HFF-Myc (cell line): ENCODE measurements at regions not wholly inside any gene's neighbourhood (a gene's known extent, or its start where the extent isn't known, plus 50 kb on each side); places are given as distances from the start of the nearest gene placed in this dataset.
A peak's percentile ranks its signal among the peaks of the same experiment; 100 is the strongest.

Experiments used
- DNase-seq: peaks from one replicate; pipeline ENCODE4 v3.0.0-alpha.2; 2011; ENCODE audit warnings: low read depth; ENCODE audit errors: extremely low read depth
- H3K4me3 ChIP-seq: replicated peaks from 2 replicates; pipeline ENCODE4 v1.5.1; 2011; ENCODE audit warnings: low read depth, mild to moderate bottlenecking, control low read depth, low read length
- TF ChIP-seq, protein P1 (sequence below): IDR thresholded peaks from 2 replicates; pipeline ENCODE4 v1.5.1; 2012; ENCODE audit warnings: mild to moderate bottlenecking, low read depth, low read length, control low read depth; ENCODE audit errors: missing control alignments

DNA sequence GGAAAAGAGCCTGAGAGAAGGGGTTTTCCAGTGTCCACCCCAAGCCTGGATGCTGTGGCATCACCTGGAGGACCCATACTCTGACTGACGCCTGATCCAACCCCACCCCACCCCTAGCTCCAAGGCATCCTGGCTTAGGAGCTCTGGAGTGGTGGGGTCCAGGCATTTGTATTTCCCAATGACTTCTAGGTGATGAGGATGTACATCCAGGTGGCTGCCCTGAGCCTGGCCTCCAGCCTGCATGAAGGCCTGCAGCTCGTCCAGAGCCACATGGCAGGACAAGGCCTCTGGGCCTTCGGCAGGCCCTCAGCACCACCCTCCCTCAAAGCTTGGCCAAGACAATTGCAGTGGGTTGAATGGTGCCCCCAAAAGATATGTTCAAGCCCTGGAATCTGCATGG, 347.5 kb downstream of the C16orf95 start:
- DNase-seq = no peak
- no peak overlapping the region for H3K4me3 ChIP-seq
- TF ChIP-seq, protein P1, sequence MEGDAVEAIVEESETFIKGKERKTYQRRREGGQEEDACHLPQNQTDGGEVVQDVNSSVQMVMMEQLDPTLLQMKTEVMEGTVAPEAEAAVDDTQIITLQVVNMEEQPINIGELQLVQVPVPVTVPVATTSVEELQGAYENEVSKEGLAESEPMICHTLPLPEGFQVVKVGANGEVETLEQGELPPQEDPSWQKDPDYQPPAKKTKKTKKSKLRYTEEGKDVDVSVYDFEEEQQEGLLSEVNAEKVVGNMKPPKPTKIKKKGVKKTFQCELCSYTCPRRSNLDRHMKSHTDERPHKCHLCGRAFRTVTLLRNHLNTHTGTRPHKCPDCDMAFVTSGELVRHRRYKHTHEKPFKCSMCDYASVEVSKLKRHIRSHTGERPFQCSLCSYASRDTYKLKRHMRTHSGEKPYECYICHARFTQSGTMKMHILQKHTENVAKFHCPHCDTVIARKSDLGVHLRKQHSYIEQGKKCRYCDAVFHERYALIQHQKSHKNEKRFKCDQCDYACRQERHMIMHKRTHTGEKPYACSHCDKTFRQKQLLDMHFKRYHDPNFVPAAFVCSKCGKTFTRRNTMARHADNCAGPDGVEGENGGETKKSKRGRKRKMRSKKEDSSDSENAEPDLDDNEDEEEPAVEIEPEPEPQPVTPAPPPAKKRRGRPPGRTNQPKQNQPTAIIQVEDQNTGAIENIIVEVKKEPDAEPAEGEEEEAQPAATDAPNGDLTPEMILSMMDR = no peak

DNA sequence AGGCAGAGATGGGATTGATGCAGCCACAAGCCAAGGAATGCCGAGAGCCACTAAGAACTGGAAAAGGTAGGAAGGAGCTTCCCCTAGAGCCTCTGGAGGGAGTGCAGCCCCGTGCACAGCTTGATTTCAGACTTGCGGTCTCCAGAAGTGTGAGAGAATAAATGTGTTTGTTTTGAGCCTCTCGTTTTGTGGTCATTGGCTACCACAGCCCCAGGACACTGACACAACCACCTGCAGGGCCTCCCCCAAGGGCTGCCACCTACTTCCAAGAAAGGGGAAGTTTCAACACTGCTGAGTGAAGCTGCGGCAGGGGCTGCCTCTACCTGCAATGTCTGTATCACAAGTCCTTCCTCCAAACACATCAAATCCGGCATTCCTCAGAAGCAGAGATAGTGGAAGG, 346.9 kb downstream of the C16orf95 start:
- DNase-seq = no peak
- TF ChIP-seq, protein P1 = no peak
- H3K4me3 ChIP-seq = no peak overlapping the region

DNA sequence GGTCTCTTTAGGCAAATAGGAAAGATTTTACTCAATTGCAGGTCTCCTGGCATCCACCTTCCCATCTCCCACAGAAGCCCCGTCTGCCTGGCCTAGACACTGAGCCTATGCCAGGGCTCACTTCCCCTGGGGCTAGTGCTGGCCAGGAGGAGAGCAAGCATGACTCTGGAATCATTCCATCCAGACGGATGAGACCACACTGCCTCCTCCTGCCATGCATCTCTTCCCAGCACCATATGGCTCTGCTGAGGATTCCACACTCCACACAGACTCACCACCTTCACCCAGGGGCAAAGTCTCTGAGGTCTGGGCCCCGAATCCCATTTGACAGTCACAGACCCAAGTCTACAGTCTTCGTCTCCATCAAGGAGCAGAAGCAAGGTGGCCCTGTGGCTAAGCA, 346.5 kb downstream of the C16orf95 start:
- no peak overlapping the region for H3K4me3 ChIP-seq
- DNase-seq = no peak
- TF ChIP-seq, protein P1 = no peak

DNA sequence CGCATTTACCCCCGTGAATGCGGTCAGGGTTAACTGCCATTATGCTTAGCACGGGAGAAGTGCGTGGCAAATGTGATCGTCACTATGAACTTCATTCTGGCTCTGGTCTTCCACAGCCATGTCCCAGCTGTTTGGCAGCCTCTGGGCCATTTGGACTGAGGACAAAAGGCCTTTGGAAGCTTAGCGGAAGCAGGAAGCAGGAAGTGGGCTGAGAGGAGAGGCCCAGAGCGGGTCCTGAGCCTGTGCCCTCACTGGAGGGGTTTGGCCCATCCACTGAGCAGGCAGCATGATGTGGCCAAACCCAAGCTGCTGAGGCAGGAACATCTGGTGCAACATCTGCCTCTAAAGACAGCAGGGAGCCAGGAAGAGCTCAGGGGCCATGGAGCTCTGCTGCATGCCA, 345.9 kb downstream of the C16orf95 start:
- no peak for DNase-seq
- H3K4me3 ChIP-seq = no peak overlapping the region
- TF ChIP-seq, protein P1 = no peak

DNA sequence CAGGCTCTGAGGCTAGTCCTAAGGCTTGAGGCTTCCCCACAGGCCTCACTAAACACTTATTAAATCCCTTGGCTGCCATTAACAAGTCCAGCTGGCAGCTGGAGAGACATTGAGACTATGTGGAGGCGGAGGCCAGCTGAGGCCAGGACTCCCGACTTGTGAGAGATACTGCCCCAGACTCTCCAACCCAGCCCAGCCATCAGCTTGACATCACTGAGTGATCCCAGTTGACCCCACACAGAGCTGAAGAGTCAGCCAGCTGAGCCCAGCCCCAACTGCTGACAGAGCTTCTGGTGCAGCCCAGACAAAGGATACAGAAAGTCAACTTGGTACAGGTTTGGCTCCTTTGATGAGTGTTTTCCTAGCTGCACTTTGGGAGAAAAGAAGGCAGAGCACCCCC, 343.1 kb downstream of the C16orf95 start:
- TF ChIP-seq, protein P1 = no peak
- H3K4me3 ChIP-seq = no peak overlapping the region
- no peak for DNase-seq

DNA sequence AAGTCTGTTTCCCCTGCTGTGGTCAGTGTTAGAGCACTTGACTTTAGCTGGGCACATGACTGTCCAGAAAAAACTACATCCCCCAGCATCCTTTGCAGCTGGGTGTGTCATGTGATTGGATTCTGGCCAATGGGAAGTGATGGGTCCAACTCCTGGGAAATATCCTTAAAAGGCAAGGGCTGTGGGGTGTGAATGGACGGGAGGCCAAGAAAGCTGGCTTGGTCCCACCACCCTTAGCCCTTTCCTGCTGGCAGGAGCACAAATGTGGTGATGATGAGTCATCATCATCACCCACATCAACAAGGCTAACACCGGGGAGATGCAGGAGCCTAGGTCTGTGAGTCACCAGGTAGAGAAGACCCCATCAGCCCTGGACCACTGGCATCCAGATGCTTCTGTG, 341.7 kb downstream of the C16orf95 start:
- peak; percentile 95 for DNase-seq
- H3K4me3 ChIP-seq = no peak overlapping the region
- TF ChIP-seq, protein P1 = no peak

DNA sequence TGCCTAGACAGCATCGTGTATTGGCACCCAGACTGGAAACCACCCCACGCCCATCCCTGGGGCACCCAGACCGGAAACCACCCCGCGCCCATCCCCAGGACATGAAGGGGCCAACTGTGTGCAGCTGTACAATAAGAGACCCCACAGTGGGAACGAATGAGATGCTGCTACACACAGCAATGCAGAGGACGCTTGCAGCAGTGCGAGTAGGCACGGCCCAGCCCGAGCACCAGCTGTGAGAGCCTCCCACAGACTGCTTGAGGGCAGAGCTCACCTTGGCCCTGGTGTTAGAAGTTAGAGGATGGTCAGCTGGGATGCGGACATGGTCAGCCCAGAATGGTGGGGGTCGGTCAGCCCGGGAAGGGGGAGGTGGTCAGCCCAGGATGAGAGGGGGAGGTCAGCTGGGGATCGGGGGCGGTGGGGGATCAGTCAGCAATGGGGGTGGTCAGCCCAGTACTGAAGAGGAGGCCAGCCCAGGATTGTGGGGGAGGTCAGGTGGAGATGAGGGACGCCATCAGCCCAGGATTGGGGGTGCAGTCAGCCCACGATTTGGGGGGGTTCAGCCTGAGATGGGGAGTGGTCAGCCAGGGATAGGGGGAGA, 340.0 kb downstream of the C16orf95 start:
- H3K4me3 ChIP-seq = no peak overlapping the region
- no peak for DNase-seq
- TF ChIP-seq, protein P1 = no peak
